ENCODE measurements at regions not wholly inside any gene's neighbourhood (a gene's known extent, or its start where the extent isn't known, plus 50 kb on each side); places are given as distances from the start of the nearest gene placed in this dataset.

- in situ Hi-C loops (cut with MboI): loop anchor here (25.0 kb wide), 1 partner anchor 1194 kb away; no protein-coding TSS in a partner anchor
- no peaks in the 10 kb centered on the region for H3K4me1 ChIP-seq (ENCODE audit: control insufficient read depth, insufficient read depth, low read length)
- no peak overlapping the region for H3K4me3 ChIP-seq
- H3K27me3 ChIP-seq (replicated peaks in 1 of 2; ENCODE audit: control insufficient read depth in 2 of 2, insufficient read depth in 2 of 2, low read length in 1 of 2): no peaks in the 10 kb centered on the region
- no TSS peak for BruUV-seq (replicated peaks)
- intact Hi-C loops (cut with micrococcal nuclease; ENCODE audit: unreplicated experiment): loop anchor here (10.0 kb wide), 1 partner anchor 1187 kb away; no protein-coding TSS in a partner anchor
- ChIA-PET POLR2A (no interaction called here), CTCF (no interaction called here), RAD21 (ENCODE audit: unreplicated experiment) (no interaction called here), SMC1A (ENCODE audit: uncharacterized antibody, unreplicated experiment) (no interaction called here)
- no peak overlapping the region for H3K27ac ChIP-seq (ENCODE audit: control insufficient read depth, insufficient read depth)
- H4K20me1 ChIP-seq (ENCODE audit: control insufficient read depth, insufficient read depth): no peaks in the 10 kb centered on the region
- H3K9me3 ChIP-seq (replicated peaks; ENCODE audit: control insufficient read depth, insufficient read depth, low read length): no peaks in the 10 kb centered on the region
- TF ChIP-seq FOS (IDR thresholded peaks at IDR 0.05; ENCODE audit: borderline replicate concordance, extremely low read depth, insufficient read length) (no peak), BRCA1 (IDR thresholded peaks at IDR 0.05; ENCODE audit: low read depth, low read length) (no peak), ATF7 (IDR thresholded peaks at IDR 0.05; ENCODE audit: low read depth) (no peak), USF1 (IDR thresholded peaks at IDR 0.05; ENCODE audit: borderline replicate concordance, extremely low read length, insufficient read depth, low read depth, low read length) (no peak)
- no peak overlapping the region for H3K4me2 ChIP-seq (ENCODE audit: control insufficient read depth, insufficient read depth)
- FAIRE-seq (no peak), DNase-seq (ENCODE audit: low read depth, low spot score) (no peak), ATAC-seq (no peak)
- 6% methylated on average over 2 of the region's 2 CpGs for WGBS (ENCODE audit: insufficient coverage, insufficient replicate concordance, low lambda C conversion rate, missing lambda C conversion rate)
- no peak overlapping the region for H2AFZ ChIP-seq (ENCODE audit: control insufficient read depth, low read depth, low read length)
- H3K79me2 ChIP-seq (ENCODE audit: control insufficient read depth, insufficient read depth, low read length): no peaks in the 10 kb centered on the region
- H3K9ac ChIP-seq (ENCODE audit: control insufficient read depth, insufficient read depth, low read length): no peak overlapping the region
- no peaks in the 10 kb centered on the region for H3K36me3 ChIP-seq (ENCODE audit: control insufficient read depth in 2 of 2, insufficient read depth in 2 of 2, low read length in 1 of 2)
These were observed 79.4 kb upstream of the PRSS16 start for GRCh38 chr6:27168108-27168507.

DNA sequence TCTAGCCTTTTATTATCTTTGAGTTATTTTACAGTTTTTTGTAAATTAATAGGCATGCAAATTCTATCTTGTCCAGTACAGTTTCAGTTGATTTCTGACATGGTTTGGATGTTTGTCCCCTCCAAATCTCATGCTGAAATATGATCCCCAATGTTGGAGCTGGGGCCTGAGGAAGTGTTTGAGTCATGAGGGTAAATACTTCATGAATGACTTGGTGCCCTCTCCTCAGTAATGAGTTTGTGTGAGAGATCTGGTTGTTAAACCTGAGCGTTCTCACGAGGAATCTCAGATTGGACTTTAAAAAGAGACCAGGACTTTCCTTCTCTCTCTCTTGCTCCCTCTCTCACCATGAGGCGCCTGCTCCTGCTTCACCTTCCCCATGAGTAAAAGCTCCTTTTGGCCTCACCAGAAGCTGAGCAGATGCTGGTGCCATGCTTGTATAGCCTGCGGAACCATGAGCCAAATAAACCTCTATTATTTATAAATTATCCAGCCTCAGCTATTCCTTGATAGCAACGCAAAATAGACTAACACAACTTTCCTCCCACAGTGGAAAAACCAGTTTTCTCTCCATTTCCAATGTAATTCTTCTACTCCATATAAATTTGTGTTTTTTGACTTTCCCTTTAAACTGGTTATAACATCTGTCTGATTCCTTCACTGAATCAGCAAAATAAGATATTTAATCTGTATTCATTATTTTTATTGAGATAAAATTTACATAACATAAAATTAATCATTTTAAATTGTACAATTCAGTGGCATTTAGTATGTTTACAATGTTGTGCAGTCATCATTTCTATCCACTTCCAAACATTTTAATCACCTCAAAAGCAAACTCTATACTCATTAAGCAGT, 78.7 kb upstream of the PRSS16 start:
- H3K27ac ChIP-seq (ENCODE audit: control insufficient read depth, insufficient read depth): no peak overlapping the region
- H3K4me2 ChIP-seq (ENCODE audit: control insufficient read depth, insufficient read depth): no peak overlapping the region
- no TSS peak for BruUV-seq (replicated peaks)
- H3K27me3 ChIP-seq (replicated peaks in 1 of 2; ENCODE audit: control insufficient read depth in 2 of 2, insufficient read depth in 2 of 2, low read length in 1 of 2): no peaks in the 10 kb centered on the region
- WGBS (ENCODE audit: insufficient coverage, insufficient replicate concordance, low lambda C conversion rate, missing lambda C conversion rate): 77% methylated on average over 5 of the region's 5 CpGs
- H3K4me1 ChIP-seq (ENCODE audit: control insufficient read depth, insufficient read depth, low read length): no peaks in the 10 kb centered on the region
- ATAC-seq (no peak), DNase-seq (ENCODE audit: low read depth, low spot score) (no peak), FAIRE-seq (no peak)
- H4K20me1 ChIP-seq (ENCODE audit: control insufficient read depth, insufficient read depth): no peaks in the 10 kb centered on the region
- SMC1A ChIA-PET (ENCODE audit: uncharacterized antibody, unreplicated experiment): no interaction called here
- H3K79me2 ChIP-seq (ENCODE audit: control insufficient read depth, insufficient read depth, low read length): no peaks in the 10 kb centered on the region
- RAD21 ChIA-PET (ENCODE audit: unreplicated experiment): no interaction called here
- POLR2A ChIA-PET: no interaction called here
- intact Hi-C loops (cut with micrococcal nuclease; ENCODE audit: unreplicated experiment) (loop anchor here (10.0 kb wide), 1 partner anchor 1186 kb away; no protein-coding TSS in a partner anchor), in situ Hi-C loops (cut with MboI) (loop anchor here (25.0 kb wide), 1 partner anchor 1193 kb away; no protein-coding TSS in a partner anchor)
- CTCF ChIA-PET: no interaction called here
- no peak overlapping the region for H3K4me3 ChIP-seq
- H3K9me3 ChIP-seq (replicated peaks; ENCODE audit: control insufficient read depth, insufficient read depth, low read length): no peaks in the 10 kb centered on the region
- no peaks in the 10 kb centered on the region for H3K36me3 ChIP-seq (ENCODE audit: control insufficient read depth in 2 of 2, insufficient read depth in 2 of 2, low read length in 1 of 2)
- H3K9ac ChIP-seq (ENCODE audit: control insufficient read depth, insufficient read depth, low read length): no peak overlapping the region
- H2AFZ ChIP-seq (ENCODE audit: control insufficient read depth, low read depth, low read length): no peak overlapping the region
- TF ChIP-seq TAF1 (IDR thresholded peaks at IDR 0.05; ENCODE audit: borderline replicate concordance, low read depth, low read length): no peak
- no peak for TF ChIP-seq MEF2A (IDR thresholded peaks at IDR 0.05; ENCODE audit: insufficient read depth, low read depth, low read length)
- no peak for TF ChIP-seq KDM1A (IDR thresholded peaks at IDR 0.05; ENCODE audit: borderline replicate concordance)
- TF ChIP-seq BCL11A (IDR thresholded peaks at IDR 0.05; ENCODE audit: low read depth, low read length): no peak
- no peak for TF ChIP-seq PRDM15 (CRISPR knock-in tag; IDR thresholded peaks at IDR 0.05)
- TF ChIP-seq LARP7 (IDR thresholded peaks at IDR 0.05): no peak
- no peak for TF ChIP-seq IKZF2 (IDR thresholded peaks at IDR 0.05)
- TF ChIP-seq NFYB (IDR thresholded peaks at IDR 0.05; ENCODE audit: insufficient read depth, low read depth, low read length): no peak
